ENCODE measurements at regions not wholly inside any gene's neighbourhood (a gene's known extent, or its start where the extent isn't known, plus 50 kb on each side); places are given as distances from the start of the nearest gene placed in this dataset.

DNA sequence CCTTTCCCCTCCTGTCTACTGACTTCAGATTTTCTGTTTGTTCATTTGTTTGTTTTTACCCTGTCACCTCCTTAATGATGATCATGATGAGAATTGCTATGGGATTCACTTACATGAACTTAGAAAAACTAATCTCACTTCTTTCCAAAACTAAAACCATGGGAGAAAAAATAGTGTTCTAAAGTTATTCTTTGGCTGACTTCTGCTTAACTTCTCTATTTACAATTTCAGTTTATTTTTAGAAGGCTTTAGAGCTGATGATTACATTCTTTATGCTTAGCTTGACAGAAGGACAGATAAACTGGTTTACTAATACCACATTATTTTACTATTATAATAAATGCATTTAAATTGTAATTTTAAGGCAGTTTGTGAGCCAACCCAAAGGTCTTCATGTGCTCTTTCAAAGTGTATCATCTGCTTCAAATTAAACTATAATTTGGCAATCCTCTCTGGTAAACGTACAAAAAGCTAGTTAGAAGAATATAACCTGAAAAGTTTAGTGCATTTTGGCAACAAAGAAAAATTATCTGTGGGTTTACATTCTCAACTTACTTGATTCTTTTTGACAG lies 676.8 kb upstream of the UBE2E2 start:
- no peak for TF ChIP-seq POLR2A (IDR thresholded peaks at IDR 0.05)
- TF ChIP-seq, protein P1, sequence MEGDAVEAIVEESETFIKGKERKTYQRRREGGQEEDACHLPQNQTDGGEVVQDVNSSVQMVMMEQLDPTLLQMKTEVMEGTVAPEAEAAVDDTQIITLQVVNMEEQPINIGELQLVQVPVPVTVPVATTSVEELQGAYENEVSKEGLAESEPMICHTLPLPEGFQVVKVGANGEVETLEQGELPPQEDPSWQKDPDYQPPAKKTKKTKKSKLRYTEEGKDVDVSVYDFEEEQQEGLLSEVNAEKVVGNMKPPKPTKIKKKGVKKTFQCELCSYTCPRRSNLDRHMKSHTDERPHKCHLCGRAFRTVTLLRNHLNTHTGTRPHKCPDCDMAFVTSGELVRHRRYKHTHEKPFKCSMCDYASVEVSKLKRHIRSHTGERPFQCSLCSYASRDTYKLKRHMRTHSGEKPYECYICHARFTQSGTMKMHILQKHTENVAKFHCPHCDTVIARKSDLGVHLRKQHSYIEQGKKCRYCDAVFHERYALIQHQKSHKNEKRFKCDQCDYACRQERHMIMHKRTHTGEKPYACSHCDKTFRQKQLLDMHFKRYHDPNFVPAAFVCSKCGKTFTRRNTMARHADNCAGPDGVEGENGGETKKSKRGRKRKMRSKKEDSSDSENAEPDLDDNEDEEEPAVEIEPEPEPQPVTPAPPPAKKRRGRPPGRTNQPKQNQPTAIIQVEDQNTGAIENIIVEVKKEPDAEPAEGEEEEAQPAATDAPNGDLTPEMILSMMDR (IDR thresholded peaks at IDR 0.05) = no peak
